Skeletal muscle cell (primary cell): ENCODE measurements at regions not wholly inside any gene's neighbourhood (a gene's known extent, or its start where the extent isn't known, plus 50 kb on each side); places are given as distances from the start of the nearest gene placed in this dataset.
"Not testable (repeated sequence)": the region's sequence is repeated elsewhere in the genome, so short reads cannot be mapped to it uniquely, and the experiment has no call there.

ENCODE experiments used
- DNase-seq: peaks from one replicate; pipeline ENCODE4 v3.0.0-alpha.2; 2010; ENCODE audit warnings: low read depth
- H3K4me3 ChIP-seq: 2 replicates; pipeline ENCODE4 v1.5.1; 2011; ENCODE audit warnings: low read depth, mild to moderate bottlenecking, control low read depth, low read length, moderate library complexity

- DNase-seq: no peak
- no peak overlapping the region for H3K4me3 ChIP-seq
Measured at GRCh38 chr7:123327661-123328060, 127.9 kb upstream of the SLC13A1 start.

- H3K4me3 ChIP-seq: no peak overlapping the region
- no peak for DNase-seq
Measured at GRCh38 chr7:123324283-123324682, 124.5 kb upstream of the SLC13A1 start.

- no peak overlapping the region for H3K4me3 ChIP-seq
- no peak for DNase-seq
Measured at GRCh38 chr7:123323689-123324088, 123.9 kb upstream of the SLC13A1 start.

- H3K4me3 ChIP-seq, DNase-seq: not testable (repeated sequence)
Measured at GRCh38 chr7:123321578-123321977, 121.8 kb upstream of the SLC13A1 start.

- H3K4me3 ChIP-seq: no peak overlapping the region
- no peak for DNase-seq
Measured at GRCh38 chr7:123319911-123320310, 120.1 kb upstream of the SLC13A1 start.

GRCh38 chr7:123314886-123315285 lies 115.1 kb upstream of the SLC13A1 start:
- no peak overlapping the region for H3K4me3 ChIP-seq
- DNase-seq: no peak

- no peak overlapping the region for H3K4me3 ChIP-seq
- DNase-seq: no peak
Measured at GRCh38 chr7:123308254-123308951, 108.6 kb upstream of the SLC13A1 start.

GRCh38 chr7:123305840-123306375 lies 106.1 kb upstream of the SLC13A1 start:
- no peak overlapping the region for H3K4me3 ChIP-seq
- DNase-seq: no peak

GRCh38 chr7:123303926-123304325 lies 104.2 kb upstream of the SLC13A1 start:
- DNase-seq: no peak
- H3K4me3 ChIP-seq: no peak overlapping the region

GRCh38 chr7:123296965-123297364 lies 97.2 kb upstream of the SLC13A1 start:
- DNase-seq: no peak
- no peak overlapping the region for H3K4me3 ChIP-seq

- no peak for DNase-seq
- H3K4me3 ChIP-seq: no peak overlapping the region
Measured at GRCh38 chr7:123293710-123294109, 93.9 kb upstream of the SLC13A1 start.

- H3K4me3 ChIP-seq: no peak overlapping the region
- DNase-seq: no peak
Measured at GRCh38 chr7:123292227-123292626, 92.5 kb upstream of the SLC13A1 start.

GRCh38 chr7:123289200-123289599 lies 89.4 kb upstream of the SLC13A1 start:
- no peak overlapping the region for H3K4me3 ChIP-seq
- DNase-seq: no peak

GRCh38 chr7:123285076-123285700 lies 85.4 kb upstream of the SLC13A1 start:
- no peak overlapping the region for H3K4me3 ChIP-seq

GRCh38 chr7:123283373-123283772 lies 83.6 kb upstream of the SLC13A1 start:
- H3K4me3 ChIP-seq: no peak overlapping the region
- DNase-seq: no peak

More at GRCh38 chr7:123285076-123285700, 85.4 kb upstream of the SLC13A1 start:
- no peak for DNase-seq

GRCh38 chr7:123282181-123282580 lies 82.4 kb upstream of the SLC13A1 start:
- H3K4me3 ChIP-seq: no peak overlapping the region
- DNase-seq: no peak

- H3K4me3 ChIP-seq: no peak overlapping the region
- DNase-seq: no peak
Measured at GRCh38 chr7:123279949-123280348, 80.2 kb upstream of the SLC13A1 start.

- peak; percentile 35 for DNase-seq
- H3K4me3 ChIP-seq: no peak overlapping the region
Measured at GRCh38 chr7:123275036-123275753, 75.4 kb upstream of the SLC13A1 start.

GRCh38 chr7:123273185-123273584 lies 73.4 kb upstream of the SLC13A1 start:
- no peak overlapping the region for H3K4me3 ChIP-seq
- no peak for DNase-seq

GRCh38 chr7:123271856-123272255 lies 72.1 kb upstream of the SLC13A1 start:
- no peak for DNase-seq
- no peak overlapping the region for H3K4me3 ChIP-seq
